Stimulated activated CD8-positive, alpha-beta memory T cell treated with anti-CD3 and anti-CD28 coated beads, Interleukin-15, amount 100 ng/mL, for 24 hours (primary cell): ENCODE measurements at regions not wholly inside any gene's neighbourhood (a gene's known extent, or its start where the extent isn't known, plus 50 kb on each side); places are given as distances from the start of the nearest gene placed in this dataset.

Experiments used
- DNase-seq: peaks from one replicate; pipeline ENCODE4 v3.0.0-alpha.2; 2020; ENCODE audit warnings: low read depth

DNA sequence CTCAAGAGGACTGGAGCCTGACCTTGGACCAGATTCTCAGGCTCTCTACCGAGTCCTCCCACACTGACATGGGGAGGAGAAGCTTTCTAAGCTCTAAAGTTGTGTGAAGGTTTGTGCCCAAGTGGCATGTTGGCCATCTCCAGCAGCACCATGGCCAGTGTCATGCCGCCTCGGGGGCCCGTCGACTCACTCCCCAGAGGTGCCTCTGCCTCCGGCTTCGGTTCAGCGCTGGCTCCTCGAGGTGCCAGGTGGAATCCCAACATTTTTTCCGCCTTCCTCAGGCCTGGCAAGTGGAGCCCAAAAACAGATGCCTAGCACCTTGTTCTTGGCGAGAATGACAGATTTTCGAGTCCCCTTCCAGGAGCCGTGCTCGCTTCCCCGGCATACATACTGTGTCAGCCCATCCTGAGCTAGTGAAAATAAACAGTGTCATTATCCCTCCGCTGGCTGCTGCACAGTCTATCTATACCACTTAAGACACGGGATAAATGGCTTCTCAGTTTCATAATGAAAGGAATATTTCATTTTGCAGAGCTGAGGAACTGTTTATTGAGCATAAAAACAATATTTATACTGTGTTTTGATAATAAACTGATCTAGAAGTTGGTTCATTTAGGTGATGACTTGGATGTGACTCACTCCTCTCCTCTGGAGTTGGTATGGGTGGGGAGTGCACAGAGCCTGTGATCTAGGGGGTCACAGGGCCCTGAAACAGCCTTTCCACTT, 328.5 kb upstream of the TLE3 start:
- no peak for DNase-seq

GRCh38 chr15:70424937-70425411, 327.3 kb upstream of the TLE3 start:
- no peak for DNase-seq

- no peak for DNase-seq
Observed at GRCh38 chr15:70423267-70423666, 325.6 kb upstream of the TLE3 start.

DNA sequence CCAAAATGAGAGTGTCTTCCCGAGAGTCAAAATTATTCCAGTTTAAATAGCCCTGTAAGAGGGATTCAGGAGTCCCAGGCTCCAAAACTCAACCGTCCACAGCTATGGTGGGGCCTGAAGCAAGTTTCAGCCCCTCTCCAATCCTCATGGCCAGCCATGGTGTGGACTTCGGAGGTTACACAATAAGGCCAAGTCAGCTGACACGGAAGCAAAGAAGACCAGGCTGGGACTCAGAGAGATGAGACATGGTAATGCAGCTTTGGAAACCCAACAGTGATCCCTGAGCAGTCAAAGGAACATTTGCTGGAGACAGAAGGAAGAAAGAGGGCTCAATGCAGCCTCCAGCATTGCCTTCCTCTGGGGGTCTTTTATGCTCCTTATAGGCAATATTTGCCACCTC, 324.6 kb upstream of the TLE3 start:
- no peak for DNase-seq

GRCh38 chr15:70420948-70421482, 323.3 kb upstream of the TLE3 start:
- no peak for DNase-seq

- no peak for DNase-seq
Observed at GRCh38 chr15:70420086-70420947, 322.6 kb upstream of the TLE3 start.

DNA sequence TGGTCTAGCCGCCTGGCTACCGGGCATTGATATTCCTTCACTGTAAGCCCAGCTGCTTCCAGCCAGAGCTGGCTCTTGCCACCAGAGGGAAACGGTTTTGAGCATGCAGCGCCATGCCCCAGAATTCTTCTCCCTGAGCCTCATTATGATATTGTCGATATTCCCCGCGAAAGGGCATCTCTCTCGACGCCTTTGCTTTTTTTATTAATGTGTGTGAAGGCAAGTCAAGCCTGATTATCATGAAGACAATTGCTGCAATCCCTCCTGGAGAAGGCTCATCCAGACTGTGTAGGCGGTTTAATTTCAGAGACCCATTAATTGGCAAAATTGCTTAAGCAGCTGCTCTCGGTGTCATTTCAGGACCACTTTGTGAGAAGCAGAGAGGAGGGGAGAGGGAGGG, 321.2 kb upstream of the TLE3 start:
- DNase-seq, result no peak

DNA sequence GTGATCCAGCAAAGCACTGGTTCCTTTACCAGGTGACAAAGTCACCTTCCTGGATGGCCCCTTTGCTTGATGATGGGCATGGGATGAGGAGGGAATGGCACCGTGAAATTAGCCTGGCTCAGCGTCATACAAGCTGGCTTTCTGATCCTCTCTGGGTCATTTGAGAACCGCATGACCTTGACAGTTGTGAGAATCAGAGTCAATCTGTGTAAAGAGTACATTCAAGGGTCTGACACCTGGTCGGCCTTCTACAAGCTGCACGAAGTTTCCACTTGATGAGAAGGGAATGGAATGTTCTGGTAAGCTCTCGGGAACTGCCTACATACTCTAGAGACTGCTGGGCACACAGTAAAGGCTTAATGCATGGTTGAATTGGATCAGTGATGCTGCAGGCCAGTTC, 319.8 kb upstream of the TLE3 start:
- no peak for DNase-seq

- DNase-seq, result no peak
Observed at GRCh38 chr15:70416829-70417228, 319.1 kb upstream of the TLE3 start.

DNA sequence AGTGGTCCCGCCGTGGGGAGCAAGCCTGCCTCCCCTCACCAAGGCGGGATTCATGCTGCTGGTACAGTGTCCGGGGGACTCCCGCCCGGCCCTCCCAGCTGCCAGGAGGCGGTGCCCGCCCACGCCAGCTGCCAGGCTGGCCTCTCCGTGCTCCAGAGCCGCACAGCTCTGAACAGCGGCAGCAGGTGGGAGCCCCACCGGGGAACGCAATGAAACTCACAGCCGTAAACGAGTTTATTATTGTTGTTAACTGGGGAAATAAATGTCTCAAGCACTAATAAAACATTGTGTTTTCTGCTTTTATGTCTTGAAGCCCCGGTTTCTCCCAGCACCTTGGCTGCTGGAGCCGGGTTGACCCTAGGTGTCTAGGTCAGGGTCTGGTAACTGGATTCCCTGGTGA, 317.7 kb upstream of the TLE3 start:
- DNase-seq, result no peak

GRCh38 chr15:70414626-70415025, 316.9 kb upstream of the TLE3 start:
- no peak for DNase-seq

GRCh38 chr15:70412794-70413193, 315.1 kb upstream of the TLE3 start:
- DNase-seq, result no peak

DNA sequence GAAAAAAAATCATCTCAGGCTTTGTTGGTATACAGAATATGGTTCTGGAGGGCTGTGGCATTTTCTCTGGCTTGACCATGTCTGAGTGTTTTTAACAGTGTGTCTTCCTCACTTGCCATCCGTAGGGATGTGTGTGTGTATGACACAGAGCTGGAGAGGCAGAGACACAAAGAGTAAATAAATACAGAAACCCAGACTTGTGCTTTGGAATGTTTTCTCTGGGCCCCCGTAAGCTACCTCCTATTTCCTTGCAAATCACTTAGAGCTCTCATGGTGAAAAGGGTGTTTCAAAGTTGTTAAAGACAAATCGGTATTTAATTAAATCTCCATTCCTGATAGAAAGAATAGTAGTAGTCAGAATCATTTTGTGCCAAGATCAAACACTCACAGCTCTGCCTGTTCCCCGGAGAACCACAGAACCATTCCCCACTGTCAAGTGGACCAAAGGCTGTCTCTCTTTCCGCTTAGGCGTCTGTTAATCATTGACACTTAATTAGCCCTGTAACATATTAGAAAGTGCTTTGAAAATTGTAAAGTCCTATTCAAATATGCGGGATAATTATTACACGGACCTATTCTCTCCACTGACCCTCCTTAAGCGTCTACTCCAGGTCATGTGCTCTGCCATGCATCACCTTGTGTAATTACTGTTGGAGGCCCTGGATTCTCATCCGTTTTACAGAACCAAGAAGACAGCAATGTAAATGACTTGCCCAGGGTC, 313.6 kb upstream of the TLE3 start:
- no peak for DNase-seq

- DNase-seq, result no peak
Observed at GRCh38 chr15:70410371-70410985, 312.8 kb upstream of the TLE3 start.

- DNase-seq, result no peak
Observed at GRCh38 chr15:70409388-70409787, 311.7 kb upstream of the TLE3 start.

DNA sequence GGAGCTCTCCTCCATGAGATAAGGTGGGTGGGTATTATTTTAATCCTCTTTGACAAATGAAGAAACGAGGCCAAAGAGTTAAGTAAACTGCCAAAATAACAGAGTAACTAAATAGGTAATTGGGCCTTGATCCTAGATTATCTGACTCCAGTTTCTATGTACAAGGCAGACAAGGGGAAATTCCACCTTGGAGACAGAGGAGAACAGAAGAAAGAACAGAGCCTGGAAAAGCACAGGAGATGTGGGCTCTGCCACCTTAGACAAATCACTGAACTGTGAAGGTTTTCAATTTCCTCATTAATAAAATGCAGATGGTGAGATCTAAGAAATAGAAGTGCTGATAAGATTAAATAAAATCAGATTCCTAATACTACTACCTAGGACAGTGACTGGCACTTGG, 310.2 kb upstream of the TLE3 start:
- no peak for DNase-seq

- DNase-seq, result no peak
Observed at GRCh38 chr15:70407336-70407670, 309.6 kb upstream of the TLE3 start.

GRCh38 chr15:70406617-70407335, 309.1 kb upstream of the TLE3 start:
- DNase-seq, result no peak

GRCh38 chr15:70401709-70402108, 304.0 kb upstream of the TLE3 start:
- no peak for DNase-seq

DNA sequence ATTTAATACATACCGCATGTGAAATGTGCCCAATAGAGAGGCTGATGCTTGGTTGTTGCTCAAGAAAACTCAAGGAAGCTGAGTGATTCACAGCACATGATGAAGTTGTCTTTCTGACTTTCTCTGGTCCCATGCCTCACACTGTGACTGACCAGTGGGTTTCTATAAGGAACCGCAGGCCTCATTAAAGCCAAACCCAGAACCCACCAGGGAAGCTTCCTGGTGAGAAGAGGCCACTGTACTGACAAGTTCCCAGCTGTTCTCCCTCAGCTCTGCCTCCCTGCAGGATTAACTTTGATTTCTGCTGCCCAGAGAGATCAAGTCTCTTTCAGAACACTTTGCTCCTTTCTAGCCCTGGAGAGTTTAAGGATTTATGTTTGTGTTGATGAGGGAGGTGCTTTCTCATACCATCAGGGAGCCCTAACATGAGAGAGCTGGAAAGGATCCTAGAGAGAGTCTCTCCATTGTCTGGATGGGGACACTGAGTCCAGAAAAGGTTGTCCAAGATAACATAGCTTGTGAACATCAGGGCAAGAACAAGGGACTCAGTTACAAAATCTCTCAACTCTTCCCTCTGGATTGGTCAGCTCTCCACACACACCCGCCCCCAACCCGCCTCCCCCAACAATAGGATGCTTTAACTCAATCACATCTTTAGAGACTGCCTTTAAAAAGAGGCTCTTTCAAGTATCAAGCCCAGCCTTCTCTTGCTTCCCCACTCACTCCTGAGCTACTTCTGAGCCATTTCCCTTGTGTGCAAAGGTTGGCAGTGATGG, 303.2 kb upstream of the TLE3 start:
- DNase-seq, result no peak

DNA sequence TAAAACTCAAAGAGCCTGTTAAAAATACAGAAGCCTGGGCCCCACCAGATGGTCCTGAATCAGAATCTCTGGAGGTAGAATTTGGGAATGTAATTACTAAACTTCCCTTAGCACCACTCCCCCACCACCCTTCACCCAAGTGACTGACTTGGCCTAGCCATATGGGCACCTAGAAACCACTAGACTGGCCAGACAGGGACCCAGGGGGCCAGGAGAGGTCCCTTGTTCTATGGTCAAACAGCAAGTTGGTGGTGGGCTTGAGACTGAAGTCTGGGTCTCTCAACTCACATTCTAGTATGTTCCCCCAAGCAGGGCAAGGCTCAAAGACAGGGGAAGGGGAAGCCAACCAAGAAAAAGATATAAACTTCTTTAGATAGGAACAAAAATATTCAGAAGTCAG, 301.5 kb upstream of the TLE3 start:
- no peak for DNase-seq
